ENCODE measurements at regions not wholly inside any gene's neighbourhood (a gene's known extent, or its start where the extent isn't known, plus 50 kb on each side); places are given as distances from the start of the nearest gene placed in this dataset.
A peak's percentile ranks its signal among the peaks of the same experiment; 100 is the strongest.

GRCh38 chr5:116923344-116923743 is 348.7 kb upstream of the SEMA6A start:
- Histone ChIP-seq H3K9ac (ENCODE audit: insufficient read depth in 1 of 2, low read length in 2 of 2) (no peak overlapping the region), H3K9me3 (ENCODE audit: control insufficient read depth in 4 of 4, insufficient read depth in 3 of 4, low read length in 3 of 4) (no peaks in the 10 kb centered on the region), H3K27me3 (ENCODE audit: control insufficient read depth in 3 of 3, insufficient read depth in 3 of 3, low read length in 2 of 3) (no peaks in the 10 kb centered on the region), H3K4me3 (no peak overlapping the region), H3K36me3 (ENCODE audit: control insufficient read depth in 4 of 4, insufficient read depth in 4 of 4, low read length in 4 of 4) (no peaks in the 10 kb centered on the region), H3K4me1 (ENCODE audit: control insufficient read depth in 5 of 5, insufficient read depth in 5 of 5, low read length in 5 of 5) (no peaks in the 10 kb centered on the region), H3K27ac (ENCODE audit: low read depth in 1 of 2, low read length in 1 of 2) (no peak overlapping the region)
- ATAC-seq (ENCODE audit: insufficient read depth, low FRiP score): no peak
- no peak for TF ChIP-seq CTCF (IDR thresholded peaks at IDR 0.05; ENCODE audit: control extremely low read depth, extremely low read depth)
- no peak for DNase-seq
- 72 to 75% methylated on average over 2 of the region's 2 CpGs for WGBS, 2 donors

GRCh38 chr5:116922532-116922931 is 347.9 kb upstream of the SEMA6A start:
- Histone ChIP-seq H3K36me3 (ENCODE audit: control insufficient read depth in 4 of 4, insufficient read depth in 4 of 4, low read length in 4 of 4) (no peaks in the 10 kb centered on the region), H3K4me3 (no peak overlapping the region), H3K27ac (ENCODE audit: low read depth in 1 of 2, low read length in 1 of 2) (no peak overlapping the region), H3K9me3 (ENCODE audit: control insufficient read depth in 4 of 4, insufficient read depth in 3 of 4, low read length in 3 of 4) (no peaks in the 10 kb centered on the region), H3K4me1 (ENCODE audit: control insufficient read depth in 5 of 5, insufficient read depth in 5 of 5, low read length in 5 of 5) (no peaks in the 10 kb centered on the region), H3K9ac (ENCODE audit: insufficient read depth in 1 of 2, low read length in 2 of 2) (no peak overlapping the region), H3K27me3 (ENCODE audit: control insufficient read depth in 3 of 3, insufficient read depth in 3 of 3, low read length in 2 of 3) (no peaks in the 10 kb centered on the region)
- no peak for TF ChIP-seq CTCF (IDR thresholded peaks at IDR 0.05; ENCODE audit: control extremely low read depth, extremely low read depth)
- ATAC-seq (ENCODE audit: insufficient read depth, low FRiP score) (no peak), DNase-seq (no peak)

- Histone ChIP-seq H3K27ac (ENCODE audit: low read depth in 1 of 2, low read length in 1 of 2) (no peak overlapping the region), H3K4me3 (no peak overlapping the region), H3K27me3 (ENCODE audit: control insufficient read depth in 3 of 3, insufficient read depth in 3 of 3, low read length in 2 of 3) (no peaks in the 10 kb centered on the region), H3K36me3 (ENCODE audit: control insufficient read depth in 4 of 4, insufficient read depth in 4 of 4, low read length in 4 of 4) (no peaks in the 10 kb centered on the region), H3K9me3 (ENCODE audit: control insufficient read depth in 4 of 4, insufficient read depth in 3 of 4, low read length in 3 of 4) (peaks cover 0 to 2% (median 0%) of the 10 kb centered on the region in 4 donors), H3K9ac (ENCODE audit: insufficient read depth in 1 of 2, low read length in 2 of 2) (no peak overlapping the region), H3K4me1 (ENCODE audit: control insufficient read depth in 5 of 5, insufficient read depth in 5 of 5, low read length in 5 of 5) (no peaks in the 10 kb centered on the region)
- no peak for ATAC-seq (ENCODE audit: insufficient read depth, low FRiP score)
- DNase-seq: no peak
- 90 to 97% methylated on average over 2 of the region's 2 CpGs for WGBS, 2 donors
- TF ChIP-seq CTCF (IDR thresholded peaks at IDR 0.05; ENCODE audit: control extremely low read depth, extremely low read depth): no peak
Measured at GRCh38 chr5:116914869-116915504, 340.4 kb upstream of the SEMA6A start.

- H3K27me3 ChIP-seq (ENCODE audit: control insufficient read depth in 3 of 3, insufficient read depth in 3 of 3, low read length in 2 of 3): no peaks in the 10 kb centered on the region
- ATAC-seq (ENCODE audit: insufficient read depth, low FRiP score) (no peak), DNase-seq (peak in 2 of 3 donors; percentile 31 to 51)
- peaks cover 0 to 2% (median 0%) of the 10 kb centered on the region in 4 donors for H3K9me3 ChIP-seq (ENCODE audit: control insufficient read depth in 4 of 4, insufficient read depth in 3 of 4, low read length in 3 of 4)
- WGBS, 2 donors: 69 to 80% methylated on average over 1 of the region's 1 CpG
- no peaks in the 10 kb centered on the region for H3K4me1 ChIP-seq (ENCODE audit: control insufficient read depth in 5 of 5, insufficient read depth in 5 of 5, low read length in 5 of 5)
- no peak overlapping the region for H3K4me3 ChIP-seq
- no peak overlapping the region for H3K27ac ChIP-seq (ENCODE audit: low read depth in 1 of 2, low read length in 1 of 2)
- H3K9ac ChIP-seq (ENCODE audit: insufficient read depth in 1 of 2, low read length in 2 of 2): no peak overlapping the region
- H3K36me3 ChIP-seq (ENCODE audit: control insufficient read depth in 4 of 4, insufficient read depth in 4 of 4, low read length in 4 of 4): no peaks in the 10 kb centered on the region
- no peak for TF ChIP-seq CTCF (IDR thresholded peaks at IDR 0.05; ENCODE audit: control extremely low read depth, extremely low read depth)
Measured at GRCh38 chr5:116912221-116912620, 337.6 kb upstream of the SEMA6A start.
